GM21381 (cell line): ENCODE measurements at regions not wholly inside any gene's neighbourhood (a gene's known extent, or its start where the extent isn't known, plus 50 kb on each side); places are given as distances from the start of the nearest gene placed in this dataset.

Experiments
- ATAC-seq: cut with Tn5 transposase; IDR thresholded peaks from one replicate; pipeline ENCODE4 v1.9.1; 2021; ENCODE audit warnings: mild to moderate bottlenecking, moderate library complexity; ENCODE audit not compliant: unreplicated experiment

- no peak for ATAC-seq
Observed at GRCh38 chr6:134744301-134744700, 205.6 kb downstream of the ALDH8A1 start.

- no peak for ATAC-seq
Observed at GRCh38 chr6:134741200-134741536, 208.7 kb downstream of the ALDH8A1 start.

GRCh38 chr6:134740473-134741199 lies 209.3 kb downstream of the ALDH8A1 start:
- no peak for ATAC-seq

- ATAC-seq, result no peak
Observed at GRCh38 chr6:134740027-134740373, 209.9 kb downstream of the ALDH8A1 start.

DNA sequence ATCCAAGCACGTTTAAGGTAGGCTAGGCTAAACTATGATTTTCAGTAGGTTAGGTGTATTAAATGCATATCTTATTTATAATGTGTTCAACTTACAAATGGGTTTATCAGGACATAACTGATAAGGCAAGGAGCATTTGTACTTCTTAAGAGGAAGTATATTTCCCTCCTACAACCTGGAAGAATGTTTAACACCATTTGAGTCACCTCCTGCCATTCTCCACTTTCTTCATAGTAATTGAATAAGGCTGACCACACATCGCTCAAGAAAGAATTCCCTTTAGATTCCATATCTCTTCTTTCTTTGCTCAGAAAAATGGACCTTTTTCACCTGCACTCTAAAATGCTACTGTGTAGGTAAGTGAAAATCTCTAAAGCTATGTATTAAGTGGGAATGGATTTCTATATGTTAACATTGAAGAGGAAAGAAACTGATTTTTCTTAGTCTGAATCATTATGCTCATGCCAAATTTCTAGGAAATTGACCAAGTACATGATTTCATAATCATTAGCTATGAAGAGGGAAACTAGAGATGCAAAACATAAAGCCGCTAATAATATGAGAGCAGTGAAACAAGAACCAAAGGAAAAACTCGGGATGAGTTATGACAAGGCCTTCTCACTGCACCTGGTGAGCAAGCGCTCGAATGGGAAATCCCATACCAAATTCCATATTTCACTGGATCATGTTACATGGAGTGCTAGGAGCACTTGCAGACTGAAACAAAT lies 210.4 kb downstream of the ALDH8A1 start:
- no peak for ATAC-seq

- no peak for ATAC-seq
Observed at GRCh38 chr6:134738211-134738885, 211.6 kb downstream of the ALDH8A1 start.

DNA sequence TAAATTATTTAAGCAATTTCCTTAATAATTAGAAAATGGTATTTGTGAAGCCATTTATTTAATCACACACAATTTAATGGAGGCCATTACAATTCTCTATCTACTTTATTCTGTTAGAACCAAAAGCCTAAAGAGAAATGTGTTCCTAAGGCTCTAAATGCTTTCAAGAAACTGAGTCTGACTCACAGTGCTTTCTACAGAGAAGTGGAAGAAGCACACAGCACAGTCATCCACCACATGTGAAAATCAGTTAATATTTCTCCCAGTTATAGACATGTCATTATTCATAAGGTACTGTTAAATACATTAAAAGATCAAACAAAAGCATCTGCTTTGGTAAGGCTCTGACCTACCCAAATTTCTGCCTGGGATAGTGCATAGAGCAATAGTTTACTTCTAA lies 214.4 kb downstream of the ALDH8A1 start:
- no peak for ATAC-seq

GRCh38 chr6:134734312-134734869 lies 215.5 kb downstream of the ALDH8A1 start:
- no peak for ATAC-seq

GRCh38 chr6:134733801-134734200 lies 216.1 kb downstream of the ALDH8A1 start:
- ATAC-seq, result no peak

DNA sequence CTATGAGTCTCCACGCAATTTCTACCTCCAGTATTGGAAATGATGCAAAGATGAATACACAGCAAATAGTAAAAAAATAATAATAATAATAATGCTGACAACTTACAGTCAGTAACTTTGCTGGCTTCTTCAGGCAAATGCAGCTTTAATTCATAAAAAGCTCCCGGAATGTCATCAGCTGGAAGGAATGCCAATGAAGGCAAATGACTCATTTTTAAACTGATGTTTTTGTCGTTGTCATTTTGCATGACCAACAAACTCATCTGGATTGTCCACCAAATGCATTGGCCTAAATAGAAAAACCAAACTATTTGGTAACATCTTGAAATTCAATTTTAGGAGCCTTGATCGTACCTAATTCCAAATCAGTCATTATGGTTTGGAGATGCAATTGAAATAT lies 217.1 kb downstream of the ALDH8A1 start:
- ATAC-seq, result no peak

DNA sequence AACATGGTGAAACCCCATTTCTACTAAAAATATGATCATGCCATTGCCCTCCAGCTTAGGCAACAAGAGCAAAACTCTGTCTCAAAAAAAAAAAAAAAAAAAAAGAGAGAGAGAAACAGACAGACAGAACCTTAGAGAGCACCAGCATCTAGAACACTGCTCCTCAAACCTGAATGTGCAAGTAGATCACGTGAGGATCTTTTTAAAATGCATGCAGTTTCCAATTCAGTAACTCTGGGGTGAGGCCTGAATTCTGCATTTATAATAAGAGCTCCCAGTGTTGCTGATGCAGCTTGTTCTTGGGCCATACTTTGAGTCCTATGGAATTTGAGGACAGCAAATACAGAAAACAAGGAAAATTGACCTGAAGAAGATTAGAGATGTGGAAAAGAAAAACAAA lies 218.3 kb downstream of the ALDH8A1 start:
- ATAC-seq, result no peak

DNA sequence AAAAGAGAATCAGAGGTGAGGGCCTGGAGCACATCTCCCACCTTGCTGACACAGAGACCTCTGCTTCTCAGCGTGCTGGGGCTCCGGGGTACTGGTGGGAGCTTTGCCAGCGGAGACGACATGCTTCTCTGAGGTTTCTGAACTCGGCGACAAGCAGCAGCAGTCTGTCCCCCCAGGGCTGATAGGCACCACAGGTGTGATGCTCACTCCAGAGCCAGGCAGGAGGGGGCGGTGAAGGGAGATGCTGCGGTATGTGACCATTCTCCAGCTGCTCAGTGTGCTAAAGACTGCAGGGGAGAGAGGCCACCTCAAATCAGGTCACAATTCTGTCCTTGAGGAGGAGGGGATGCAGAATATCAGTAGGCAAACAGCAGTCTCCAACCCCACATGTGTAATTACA lies 219.9 kb downstream of the ALDH8A1 start:
- ATAC-seq, result no peak

GRCh38 chr6:134729561-134729960 lies 220.3 kb downstream of the ALDH8A1 start:
- no peak for ATAC-seq

DNA sequence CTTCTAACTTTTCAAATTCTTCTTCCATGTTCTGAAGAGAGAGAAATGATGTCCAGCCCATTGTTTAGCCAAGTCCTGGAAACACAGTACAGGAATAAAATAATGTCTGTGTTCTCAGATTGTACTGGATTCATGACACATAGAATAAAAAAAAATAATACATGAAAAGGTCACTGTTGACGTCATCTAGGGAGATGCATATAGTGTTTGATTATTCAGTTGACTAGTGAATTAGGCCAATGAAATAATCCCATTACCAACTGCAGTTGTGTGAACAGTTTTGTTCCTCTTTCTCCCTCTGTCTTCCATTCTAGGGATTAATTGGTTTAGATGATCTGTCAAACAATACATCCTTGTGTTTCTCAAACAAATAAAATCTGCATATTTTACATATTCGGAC lies 222.8 kb downstream of the ALDH8A1 start:
- ATAC-seq, result no peak

- ATAC-seq, result no peak
Observed at GRCh38 chr6:134725590-134725989, 224.3 kb downstream of the ALDH8A1 start.

GRCh38 chr6:134724771-134725340 lies 225.0 kb downstream of the ALDH8A1 start:
- no peak for ATAC-seq

GRCh38 chr6:134723081-134723871 lies 226.6 kb downstream of the ALDH8A1 start:
- no peak for ATAC-seq

GRCh38 chr6:134722200-134722870 lies 227.6 kb downstream of the ALDH8A1 start:
- ATAC-seq, result no peak

DNA sequence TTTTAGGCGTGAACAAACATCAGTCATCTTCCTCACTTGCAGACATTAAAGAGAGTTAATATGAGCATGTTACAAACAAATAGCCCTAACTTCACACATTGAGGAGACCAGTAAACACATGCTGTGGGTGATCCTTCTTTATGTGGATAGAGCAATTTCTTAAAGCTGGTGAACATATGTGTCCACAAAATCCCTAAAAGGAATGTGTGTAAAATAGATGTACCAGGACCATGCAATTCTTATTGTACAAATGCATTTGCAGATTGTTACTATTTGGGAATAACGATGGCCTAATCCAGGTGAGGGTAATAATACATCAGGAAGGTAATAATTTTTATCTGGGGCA lies 228.9 kb downstream of the ALDH8A1 start:
- ATAC-seq, result no peak

DNA sequence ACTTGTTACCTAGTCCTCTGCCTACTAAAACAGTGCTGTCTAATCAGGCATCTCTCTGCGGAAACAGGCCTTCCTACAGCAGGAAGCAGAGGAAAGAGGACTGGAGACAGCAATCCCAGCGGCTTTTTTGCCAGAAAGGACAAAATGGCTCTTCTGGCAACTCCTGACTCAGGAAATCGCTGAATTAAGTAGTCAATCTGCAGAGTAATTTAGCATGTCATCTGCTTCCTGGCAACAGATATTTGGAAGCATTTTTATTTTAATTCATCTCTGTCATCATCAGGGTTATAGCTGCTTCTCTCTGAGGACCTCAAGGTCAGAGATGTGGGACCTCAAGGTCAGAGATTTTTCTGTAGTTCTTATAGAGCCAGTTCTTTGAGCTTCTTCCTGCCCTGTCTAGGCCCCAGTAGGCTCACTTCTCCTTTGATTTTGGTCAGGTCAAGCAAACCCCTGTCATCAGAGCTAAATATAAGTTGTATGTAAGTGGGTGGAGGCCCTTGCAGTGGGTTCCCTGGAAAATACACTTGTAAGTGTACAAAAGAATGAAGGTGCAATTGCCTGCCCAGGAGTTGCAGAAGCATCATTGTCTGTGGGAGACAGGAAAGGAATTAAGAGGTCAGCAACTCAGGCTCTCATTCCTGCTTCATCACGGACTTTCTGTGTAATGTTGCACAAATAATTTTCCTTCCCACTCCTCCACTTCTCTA lies 229.4 kb downstream of the ALDH8A1 start:
- no peak for ATAC-seq
